NCI-H2196 (cell line): ENCODE measurements at regions not wholly inside any gene's neighbourhood (a gene's known extent, or its start where the extent isn't known, plus 50 kb on each side); places are given as distances from the start of the nearest gene placed in this dataset.
"Not testable (repeated sequence)": the region's sequence is repeated elsewhere in the genome, so short reads cannot be mapped to it uniquely, and the experiment has no call there.

ENCODE experiments used
- DNase-seq: peaks from one replicate; lab custom pipeline; 2025; ENCODE audit not compliant: unreplicated experiment; lab: John Stamatoyannopoulos, UW

GRCh38 chr18:42458226-42458625 is 503.2 kb downstream of the PIK3C3 start:
- no peak for DNase-seq

- DNase-seq, result no peak
Observed at GRCh38 chr18:42459873-42460272, 504.8 kb downstream of the PIK3C3 start.

GRCh38 chr18:42471885-42472284 is 516.9 kb downstream of the PIK3C3 start:
- no peak for DNase-seq

GRCh38 chr18:42473611-42474010 is 518.6 kb downstream of the PIK3C3 start:
- no peak for DNase-seq

GRCh38 chr18:42474577-42474976 is 519.5 kb downstream of the PIK3C3 start:
- no peak for DNase-seq

GRCh38 chr18:42475157-42475556 is 520.1 kb downstream of the PIK3C3 start:
- DNase-seq, result no peak

GRCh38 chr18:42477267-42477666 is 522.2 kb downstream of the PIK3C3 start:
- no peak for DNase-seq

GRCh38 chr18:42480441-42480840 is 525.4 kb downstream of the PIK3C3 start:
- no peak for DNase-seq

GRCh38 chr18:42484648-42485047 is 529.6 kb downstream of the PIK3C3 start:
- DNase-seq, result no peak

GRCh38 chr18:42486271-42486670 is 531.2 kb downstream of the PIK3C3 start:
- DNase-seq, result no peak

GRCh38 chr18:42508683-42509296 is 553.8 kb downstream of the PIK3C3 start:
- DNase-seq, result no peak

GRCh38 chr18:42509750-42510415 is 554.8 kb downstream of the PIK3C3 start:
- DNase-seq, result no peak

- DNase-seq, result no peak
Observed at GRCh38 chr18:42510540-42510939, 555.5 kb downstream of the PIK3C3 start.

- no peak for DNase-seq
Observed at GRCh38 chr18:42513441-42513840, 558.4 kb downstream of the PIK3C3 start.

- no peak for DNase-seq
Observed at GRCh38 chr18:42514512-42514911, 559.5 kb downstream of the PIK3C3 start.

GRCh38 chr18:42517896-42518295 is 562.9 kb downstream of the PIK3C3 start:
- no peak for DNase-seq

GRCh38 chr18:42518331-42518730 is 563.3 kb downstream of the PIK3C3 start:
- DNase-seq, result not testable (repeated sequence)

GRCh38 chr18:42520138-42520537 is 565.1 kb downstream of the PIK3C3 start:
- no peak for DNase-seq

- no peak for DNase-seq
Observed at GRCh38 chr18:42525905-42526304, 570.9 kb downstream of the PIK3C3 start.

GRCh38 chr18:42527766-42528165 is 572.7 kb downstream of the PIK3C3 start:
- no peak for DNase-seq

- DNase-seq, result no peak
Observed at GRCh38 chr18:42530276-42530675, 575.2 kb downstream of the PIK3C3 start.

GRCh38 chr18:42532119-42532518 is 577.1 kb downstream of the PIK3C3 start:
- DNase-seq, result no peak

GRCh38 chr18:42533009-42533575 is 578.1 kb downstream of the PIK3C3 start:
- no peak for DNase-seq
